Activated naive CD8-positive, alpha-beta T cell treated with anti-CD3 and anti-CD28 coated beads, Interleukin-2, amount 10 ng/mL, durations not matched to agents 7 days and 5 days (primary cell): ENCODE measurements at regions not wholly inside any gene's neighbourhood (a gene's known extent, or its start where the extent isn't known, plus 50 kb on each side); places are given as distances from the start of the nearest gene placed in this dataset.

Experiments
- ATAC-seq: fragments of 150-1000 bp; cut with Tn5 transposase; one replicate; pipeline ENCODE4 v1.10.0; 2021; ENCODE audit warnings: low read depth, moderate library complexity
- POLR2A ChIA-PET: fragments of 350-600 bp; sonication (Branson Sonifier 250); formaldehyde crosslinking; loops from one replicate; lab custom pipeline; 2021; ENCODE audit warnings: antibody characterized with exemption; lab: Charles Lee
- DNase-seq: peaks from one replicate; pipeline ENCODE4 v3.0.0; 2021
- H3K27ac Mint-ChIP-seq: one replicate; pipeline ENCODE4 v1.8.0; 2022; ENCODE audit warnings: mild to moderate bottlenecking, mixed read lengths
- H3K27me3 Mint-ChIP-seq: one replicate; pipeline ENCODE4 v1.8.0; 2022; ENCODE audit warnings: mild to moderate bottlenecking, moderate library complexity, mixed read lengths
- H3K36me3 Mint-ChIP-seq: one replicate; pipeline ENCODE4 v1.8.0; 2021; ENCODE audit warnings: mild to moderate bottlenecking, mixed read lengths
- H3K4me1 Mint-ChIP-seq: one replicate; pipeline ENCODE4 v1.8.0; 2021; ENCODE audit warnings: mixed read lengths
- H3K4me3 Mint-ChIP-seq: one replicate; pipeline ENCODE4 v1.8.0; 2022; ENCODE audit warnings: mild to moderate bottlenecking, moderate library complexity, mixed read lengths
- H3K9me3 Mint-ChIP-seq: one replicate; pipeline ENCODE4 v1.8.0; 2021; ENCODE audit warnings: mixed read lengths

DNA sequence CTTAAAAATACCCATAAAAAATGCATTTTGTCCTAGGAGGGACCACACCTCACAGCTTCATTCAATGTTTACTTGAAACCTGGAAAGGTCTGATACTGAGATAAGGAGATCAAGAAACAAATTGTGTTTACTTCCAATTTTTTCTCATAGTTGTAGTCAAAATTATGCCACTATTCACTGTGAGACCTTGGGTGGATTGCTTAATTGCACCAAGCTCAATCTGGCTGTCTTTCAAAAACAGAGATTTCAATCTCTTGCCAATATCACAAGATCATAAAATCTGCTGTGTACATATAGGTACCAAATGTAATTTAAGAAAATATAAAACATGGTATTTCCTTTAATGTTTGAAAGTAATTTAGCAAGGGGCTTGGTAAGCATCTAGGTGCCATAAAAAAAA, 186.4 kb upstream of the THBS1 start:
- POLR2A ChIA-PET, result no interaction called here
- DNase-seq (no peak), ATAC-seq (no peak)
- Mint-ChIP-seq H3K4me1 (no peaks in the 10 kb centered on the region), H3K9me3 (no peaks in the 10 kb centered on the region), H3K4me3 (no peak overlapping the region), H3K27ac (no peak overlapping the region), H3K27me3 (peaks cover 4% of the 10 kb centered on the region), H3K36me3 (no peaks in the 10 kb centered on the region)

DNA sequence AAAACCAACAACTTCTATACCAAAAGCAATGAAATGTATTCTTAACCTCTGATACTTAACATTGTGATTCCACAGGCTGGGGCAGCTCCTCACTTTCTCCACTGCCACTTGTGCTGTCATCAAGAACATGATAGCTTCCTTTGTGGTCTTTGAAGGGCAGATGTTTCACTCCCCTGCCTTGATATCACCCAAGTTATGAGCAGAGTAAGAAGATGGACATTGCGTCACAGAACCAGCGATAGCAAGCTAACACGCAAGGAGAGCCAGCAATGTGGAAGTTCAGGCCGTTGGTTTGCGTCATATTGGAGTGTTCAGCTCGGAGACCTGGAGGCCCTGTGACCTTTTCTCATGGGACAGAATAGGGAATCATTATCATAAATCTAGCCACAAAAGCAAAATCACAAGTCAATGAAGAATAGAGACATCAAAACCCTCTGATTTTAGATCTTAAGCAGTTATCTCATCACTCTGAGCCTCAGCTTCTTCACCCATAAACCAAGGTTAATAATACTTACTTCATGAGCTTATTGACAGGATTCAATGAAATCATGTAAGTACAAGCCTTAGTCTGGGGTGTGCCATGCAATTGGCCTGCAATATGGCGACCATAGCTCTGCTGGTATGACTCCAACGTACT, 183.8 kb upstream of the THBS1 start:
- POLR2A ChIA-PET, result no interaction called here
- H3K4me3 Mint-ChIP-seq, result no peak overlapping the region
- H3K9me3 Mint-ChIP-seq, result no peaks in the 10 kb centered on the region
- DNase-seq (no peak), ATAC-seq (no peak)
- H3K27ac Mint-ChIP-seq, result no peak overlapping the region
- peaks cover 4% of the 10 kb centered on the region for H3K27me3 Mint-ChIP-seq
- no peaks in the 10 kb centered on the region for H3K4me1 Mint-ChIP-seq
- H3K36me3 Mint-ChIP-seq, result no peaks in the 10 kb centered on the region

- Mint-ChIP-seq H3K27me3 (peaks cover 5% of the 10 kb centered on the region), H3K9me3 (no peaks in the 10 kb centered on the region), H3K27ac (no peak overlapping the region), H3K36me3 (no peaks in the 10 kb centered on the region), H3K4me3 (no peak overlapping the region), H3K4me1 (no peaks in the 10 kb centered on the region)
- no peak for DNase-seq
- no peak for ATAC-seq
- POLR2A ChIA-PET, result no interaction called here
Measured at GRCh38 chr15:39397883-39398282, 183.0 kb upstream of the THBS1 start.

DNA sequence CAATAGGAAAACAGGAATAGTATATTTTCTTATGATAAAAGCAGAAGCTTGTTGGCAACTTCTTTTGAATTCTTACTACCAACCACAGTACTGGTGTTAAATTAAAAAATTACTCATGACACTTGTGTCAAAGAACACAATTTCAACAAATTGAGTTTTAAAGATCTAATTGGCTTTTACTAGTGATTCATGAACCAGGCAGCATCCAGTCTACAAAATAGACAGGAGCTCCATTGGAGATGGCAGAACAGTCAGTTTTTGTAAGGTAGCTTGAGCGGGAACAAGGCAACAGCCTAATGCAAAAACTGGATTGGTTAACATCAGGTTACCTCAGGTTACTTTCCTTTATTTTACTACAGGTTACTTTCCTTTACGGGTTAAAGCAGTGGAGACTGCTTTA, 181.3 kb upstream of the THBS1 start:
- POLR2A ChIA-PET, result no interaction called here
- Mint-ChIP-seq H3K36me3 (no peaks in the 10 kb centered on the region), H3K27me3 (peaks cover 2% of the 10 kb centered on the region), H3K4me3 (no peak overlapping the region), H3K9me3 (no peaks in the 10 kb centered on the region), H3K27ac (no peak overlapping the region), H3K4me1 (no peaks in the 10 kb centered on the region)
- DNase-seq (no peak), ATAC-seq (no peak)

DNA sequence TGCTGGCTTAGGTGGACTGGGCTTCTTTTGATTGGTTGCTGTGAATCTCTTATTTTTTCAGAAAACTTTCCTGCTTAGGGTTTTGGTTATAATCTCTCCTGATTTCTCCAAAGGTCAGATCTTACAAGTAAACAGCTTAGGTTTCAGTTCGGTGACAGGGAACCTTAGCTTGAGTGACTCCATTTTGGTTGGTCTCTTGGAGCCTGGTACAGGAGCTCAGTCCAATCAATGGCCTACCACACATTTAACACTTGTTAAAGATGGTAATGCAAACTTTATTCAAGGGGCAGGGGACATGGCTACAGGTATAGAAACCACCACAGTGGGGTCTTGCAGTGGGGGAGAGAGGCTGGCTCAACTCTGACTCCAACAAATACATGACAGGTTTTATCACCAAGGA, 180.9 kb upstream of the THBS1 start:
- ATAC-seq (no peak), DNase-seq (no peak)
- H3K4me3 Mint-ChIP-seq, result no peak overlapping the region
- no peak overlapping the region for H3K27ac Mint-ChIP-seq
- H3K36me3 Mint-ChIP-seq, result no peaks in the 10 kb centered on the region
- POLR2A ChIA-PET, result no interaction called here
- peaks cover 2% of the 10 kb centered on the region for H3K27me3 Mint-ChIP-seq
- H3K9me3 Mint-ChIP-seq, result no peaks in the 10 kb centered on the region
- H3K4me1 Mint-ChIP-seq, result no peaks in the 10 kb centered on the region

- Mint-ChIP-seq H3K27ac (no peak overlapping the region), H3K4me3 (no peak overlapping the region), H3K27me3 (peaks cover 2% of the 10 kb centered on the region), H3K9me3 (no peaks in the 10 kb centered on the region), H3K4me1 (no peaks in the 10 kb centered on the region), H3K36me3 (no peaks in the 10 kb centered on the region)
- POLR2A ChIA-PET, result no interaction called here
- no peak for ATAC-seq
- DNase-seq, result no peak
Measured at GRCh38 chr15:39400821-39401550, 179.9 kb upstream of the THBS1 start.

DNA sequence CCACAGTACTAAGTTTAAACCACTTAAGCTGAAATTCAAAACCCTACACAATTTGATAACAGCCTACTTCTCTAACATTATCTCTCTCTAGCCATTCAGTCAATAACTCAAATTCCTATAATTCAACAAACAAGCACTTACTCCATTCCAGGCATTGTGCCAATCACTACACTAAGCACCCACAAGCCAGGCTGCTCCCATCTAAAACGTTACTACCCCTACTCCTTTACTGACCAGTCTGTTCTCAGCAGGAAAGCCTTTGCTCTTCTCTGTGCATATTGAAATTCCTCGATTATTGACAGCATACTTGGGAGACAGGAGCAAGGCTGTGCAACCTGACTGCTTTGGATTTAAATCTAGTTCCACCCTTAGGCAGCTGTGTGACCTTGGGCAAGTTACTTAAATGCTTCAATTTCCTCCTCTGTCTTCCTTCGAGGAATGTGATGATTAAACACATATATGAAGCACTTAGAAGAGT, 177.2 kb upstream of the THBS1 start:
- POLR2A ChIA-PET, result no interaction called here
- peaks cover 13% of the 10 kb centered on the region for H3K27me3 Mint-ChIP-seq
- no peak overlapping the region for H3K27ac Mint-ChIP-seq
- no peaks in the 10 kb centered on the region for H3K9me3 Mint-ChIP-seq
- H3K4me1 Mint-ChIP-seq, result no peaks in the 10 kb centered on the region
- no peak overlapping the region for H3K4me3 Mint-ChIP-seq
- DNase-seq (no peak), ATAC-seq (no peak)
- no peaks in the 10 kb centered on the region for H3K36me3 Mint-ChIP-seq

DNA sequence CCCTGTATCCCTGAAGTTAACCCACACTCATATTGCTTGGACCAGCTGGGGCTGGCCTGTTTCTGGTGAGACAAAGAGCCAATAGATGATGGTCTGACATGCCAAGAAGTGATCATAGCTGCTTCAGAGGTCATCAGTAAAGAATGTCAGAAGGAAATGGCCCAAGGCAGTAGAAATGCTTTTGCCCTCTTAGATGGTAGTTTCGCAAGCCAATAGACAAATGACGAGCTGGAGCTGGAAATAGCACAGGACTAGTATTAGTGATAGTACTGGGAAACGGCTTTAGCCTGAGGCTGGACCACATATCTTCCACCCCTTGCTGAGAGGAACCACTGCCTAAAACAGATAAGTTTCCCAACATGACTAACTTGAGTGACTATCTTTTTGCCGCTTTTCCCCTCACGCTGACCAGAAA, 176.1 kb upstream of the THBS1 start:
- Mint-ChIP-seq H3K36me3 (no peaks in the 10 kb centered on the region), H3K27me3 (peaks cover 16% of the 10 kb centered on the region), H3K27ac (no peak overlapping the region), H3K4me3 (no peak overlapping the region), H3K9me3 (no peaks in the 10 kb centered on the region), H3K4me1 (no peaks in the 10 kb centered on the region)
- DNase-seq, result no peak
- POLR2A ChIA-PET, result no interaction called here
- ATAC-seq, result no peak

GRCh38 chr15:39406485-39406884, 174.4 kb upstream of the THBS1 start:
- Mint-ChIP-seq H3K27ac (no peak overlapping the region), H3K27me3 (peaks cover 29% of the 10 kb centered on the region), H3K4me1 (peaks cover 5% of the 10 kb centered on the region), H3K4me3 (no peak overlapping the region), H3K36me3 (no peaks in the 10 kb centered on the region), H3K9me3 (no peaks in the 10 kb centered on the region)
- ATAC-seq (no peak), DNase-seq (no peak)
- POLR2A ChIA-PET, result no interaction called here

GRCh38 chr15:39407116-39407515, 173.8 kb upstream of the THBS1 start:
- Mint-ChIP-seq H3K4me3 (no peak overlapping the region), H3K9me3 (no peaks in the 10 kb centered on the region), H3K4me1 (peaks cover 12% of the 10 kb centered on the region), H3K36me3 (no peaks in the 10 kb centered on the region), H3K27me3 (peaks cover 34% of the 10 kb centered on the region), H3K27ac (no peak overlapping the region)
- DNase-seq (no peak), ATAC-seq (no peak)
- POLR2A ChIA-PET, result no interaction called here

GRCh38 chr15:39409876-39410530, 170.9 kb upstream of the THBS1 start:
- DNase-seq, result no peak
- peaks cover 13% of the 10 kb centered on the region for H3K4me1 Mint-ChIP-seq
- POLR2A ChIA-PET, result no interaction called here
- H3K27me3 Mint-ChIP-seq, result peaks cover 49% of the 10 kb centered on the region
- ATAC-seq, result no peak
- no peaks in the 10 kb centered on the region for H3K9me3 Mint-ChIP-seq
- no peak overlapping the region for H3K27ac Mint-ChIP-seq
- no peaks in the 10 kb centered on the region for H3K36me3 Mint-ChIP-seq
- no peak overlapping the region for H3K4me3 Mint-ChIP-seq

DNA sequence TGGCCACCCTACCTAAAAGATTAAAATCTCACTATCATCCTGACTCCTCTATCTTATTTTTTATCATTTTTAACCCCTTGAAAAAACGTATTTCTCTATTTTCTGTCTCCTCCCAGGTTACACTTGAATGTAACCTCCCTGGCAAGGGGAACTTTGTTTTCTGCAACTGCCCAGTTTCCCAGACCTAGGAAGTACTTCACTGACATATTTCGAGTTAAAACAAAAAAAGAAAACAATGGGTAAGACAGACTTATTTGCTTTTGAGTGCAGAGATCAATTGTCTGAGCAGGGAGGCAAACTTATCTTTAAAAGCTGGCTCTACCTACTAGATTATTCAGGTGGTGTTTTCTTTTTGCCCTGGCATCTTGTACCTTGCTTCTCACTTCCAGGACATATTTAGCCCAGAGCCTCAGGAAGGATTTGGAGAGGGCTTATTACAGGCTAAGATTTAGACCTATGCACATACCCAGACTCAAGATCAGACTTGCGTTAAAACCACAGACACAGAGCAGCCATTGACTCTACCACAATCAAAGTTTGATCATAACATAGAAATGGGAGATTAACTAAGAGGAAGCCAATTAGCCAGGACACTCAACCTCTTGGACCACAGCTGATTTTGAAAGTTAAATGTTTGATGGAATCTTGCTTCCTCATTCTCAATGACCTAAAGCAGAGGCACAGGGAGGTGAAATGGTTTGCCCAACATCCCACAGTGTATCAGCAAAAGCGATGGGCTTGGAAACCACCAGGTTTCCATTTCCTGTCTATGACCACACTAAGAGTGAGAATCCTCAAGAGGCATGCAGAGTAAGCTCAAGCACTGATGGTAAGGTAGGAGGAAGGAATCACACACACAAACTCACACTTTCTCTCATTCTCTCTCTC, 169.5 kb upstream of the THBS1 start:
- POLR2A ChIA-PET, result no interaction called here
- Mint-ChIP-seq H3K9me3 (no peaks in the 10 kb centered on the region), H3K36me3 (no peaks in the 10 kb centered on the region), H3K27ac (no peak overlapping the region), H3K4me1 (peaks cover 13% of the 10 kb centered on the region), H3K27me3 (peaks cover 48% of the 10 kb centered on the region), H3K4me3 (no peak overlapping the region)
- ATAC-seq, result no peak
- DNase-seq, result no peak

DNA sequence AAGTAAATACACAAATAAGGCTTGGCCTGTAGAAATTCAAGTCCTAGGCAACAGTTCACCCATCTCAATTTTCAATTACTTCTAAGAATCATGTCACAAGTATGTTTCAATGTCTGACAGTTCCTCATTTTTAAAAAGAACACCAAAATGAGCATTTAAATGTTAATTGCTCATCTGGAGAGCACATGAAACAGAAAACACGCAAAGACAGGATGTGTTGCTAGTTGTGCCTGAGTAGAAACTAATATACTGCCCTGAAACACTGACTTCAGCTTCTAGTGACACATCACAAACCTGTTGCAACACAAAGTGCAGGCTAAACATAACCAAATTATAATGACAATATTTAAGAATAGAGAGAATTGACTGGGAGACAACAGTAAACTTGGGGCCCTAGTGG, 167.3 kb upstream of the THBS1 start:
- ATAC-seq (no peak), DNase-seq (no peak)
- Mint-ChIP-seq H3K27ac (no peak overlapping the region), H3K9me3 (no peaks in the 10 kb centered on the region), H3K4me3 (no peak overlapping the region), H3K4me1 (peaks cover 13% of the 10 kb centered on the region), H3K36me3 (peaks cover 2% of the 10 kb centered on the region), H3K27me3 (peaks cover 41% of the 10 kb centered on the region)
- POLR2A ChIA-PET, result no interaction called here
